ENCODE measurements at regions not wholly inside any gene's neighbourhood (a gene's known extent, or its start where the extent isn't known, plus 50 kb on each side); places are given as distances from the start of the nearest gene placed in this dataset.

- 87 to 99% (median 93%) methylated on average over 5 of the region's 5 CpGs for WGBS, 4 donors
- Histone ChIP-seq H3K9me3 (replicated peaks in 1 of 3) (no peaks in the 10 kb centered on the region), H3K4me1 (replicated peaks in 1 of 2) (no peaks in the 10 kb centered on the region), H3K27me3 (no peaks in the 10 kb centered on the region), H3K4me3 (no peak overlapping the region), H3K27ac (no peak overlapping the region), H3K36me3 (replicated peaks in 1 of 2) (no peaks in the 10 kb centered on the region)
- no peak for DNase-seq
- intact Hi-C loops (cut with DNase I) = no loop called here
- TF ChIP-seq POLR2A (IDR thresholded peaks at IDR 0.05) (no peak), CTCF (IDR thresholded peaks at IDR 0.05) (no peak)
Measured at GRCh38 chr5:5884593-5884992, 462.1 kb downstream of the ICE1 start.

GRCh38 chr5:5883562-5883961, 461.1 kb downstream of the ICE1 start:
- H3K4me1 ChIP-seq (replicated peaks in 1 of 2) = no peaks in the 10 kb centered on the region
- no peaks in the 10 kb centered on the region for H3K27me3 ChIP-seq
- WGBS, 4 donors = 70 to 92% (median 85%) methylated on average over 2 to 5 of the region's 5 CpGs
- H3K9me3 ChIP-seq (replicated peaks in 1 of 3) = no peaks in the 10 kb centered on the region
- no peaks in the 10 kb centered on the region for H3K36me3 ChIP-seq (replicated peaks in 1 of 2)
- DNase-seq = no peak
- no peak for TF ChIP-seq CTCF (IDR thresholded peaks at IDR 0.05)
- TF ChIP-seq POLR2A (IDR thresholded peaks at IDR 0.05) = no peak
- no peak overlapping the region for H3K27ac ChIP-seq
- H3K4me3 ChIP-seq = no peak overlapping the region
- intact Hi-C loops (cut with DNase I) = no loop called here

GRCh38 chr5:5883146-5883545, 460.7 kb downstream of the ICE1 start:
- Histone ChIP-seq H3K9me3 (replicated peaks in 1 of 3) (no peaks in the 10 kb centered on the region), H3K27me3 (no peaks in the 10 kb centered on the region), H3K36me3 (replicated peaks in 1 of 2) (no peaks in the 10 kb centered on the region), H3K4me3 (no peak overlapping the region), H3K27ac (no peak overlapping the region), H3K4me1 (replicated peaks in 1 of 2) (no peaks in the 10 kb centered on the region)
- no peak for DNase-seq
- intact Hi-C loops (cut with DNase I) = no loop called here
- TF ChIP-seq CTCF (IDR thresholded peaks at IDR 0.05) (no peak), POLR2A (IDR thresholded peaks at IDR 0.05) (no peak)
- WGBS, 4 donors = 77 to 90% (median 78%) methylated on average over 5 of the region's 5 CpGs

GRCh38 chr5:5882706-5883105, 460.2 kb downstream of the ICE1 start:
- DNase-seq = no peak
- 75 to 83% (median 75%) methylated on average over 6 of the region's 6 CpGs for WGBS, 4 donors
- no peak overlapping the region for H3K27ac ChIP-seq
- no peaks in the 10 kb centered on the region for H3K9me3 ChIP-seq (replicated peaks in 1 of 3)
- no peak overlapping the region for H3K4me3 ChIP-seq
- intact Hi-C loops (cut with DNase I) = no loop called here
- H3K4me1 ChIP-seq (replicated peaks in 1 of 2) = no peaks in the 10 kb centered on the region
- no peaks in the 10 kb centered on the region for H3K27me3 ChIP-seq
- H3K36me3 ChIP-seq (replicated peaks in 1 of 2) = no peaks in the 10 kb centered on the region
- TF ChIP-seq CTCF (IDR thresholded peaks at IDR 0.05) (no peak), POLR2A (IDR thresholded peaks at IDR 0.05) (no peak)

All from adrenal gland (tissue), 9 donors.